ENCODE measurements at regions not wholly inside any gene's neighbourhood (a gene's known extent, or its start where the extent isn't known, plus 50 kb on each side); places are given as distances from the start of the nearest gene placed in this dataset.
A peak's percentile ranks its signal among the peaks of the same experiment; 100 is the strongest.
"Not testable (repeated sequence)": the region's sequence is repeated elsewhere in the genome, so short reads cannot be mapped to it uniquely, and the experiment has no call there.

DNA sequence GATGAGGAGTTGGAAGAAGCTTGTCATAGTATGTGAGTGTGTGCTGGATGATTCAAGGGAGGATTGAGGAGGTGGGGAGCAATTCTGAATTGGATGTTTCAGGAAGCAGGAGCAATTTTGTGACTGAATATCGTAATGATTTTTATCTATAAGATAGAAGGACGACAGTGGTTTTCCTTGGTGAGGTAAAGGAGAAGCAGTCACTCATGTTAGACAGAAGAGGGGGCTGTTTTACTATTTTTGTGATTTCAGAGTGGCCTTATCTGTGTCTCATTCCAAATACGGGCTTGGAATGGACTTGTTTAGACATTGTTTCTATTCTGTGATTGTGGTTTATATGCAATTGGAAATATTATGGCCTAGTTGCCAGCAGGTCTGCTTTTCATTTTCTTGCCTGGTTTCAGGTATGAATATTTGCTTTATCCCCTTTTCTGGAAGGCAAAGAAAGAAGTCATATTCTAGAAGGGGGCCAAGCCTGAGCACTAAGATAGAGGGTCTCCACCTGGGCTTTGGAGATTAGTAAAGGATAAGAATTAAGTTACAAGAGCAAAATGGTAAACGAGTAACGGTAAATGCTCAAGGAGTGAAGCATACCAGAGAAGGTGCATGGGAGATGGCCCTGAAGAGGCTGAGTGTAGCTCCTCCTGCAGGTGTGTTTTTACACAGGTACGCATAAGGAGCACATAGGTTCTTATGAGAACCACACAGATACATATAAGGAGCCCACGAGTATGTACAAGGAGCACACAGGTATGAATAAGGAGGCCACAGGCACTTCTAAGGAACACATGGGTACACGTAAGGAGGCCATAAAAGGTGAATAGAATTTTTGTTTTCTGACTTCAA lies 124.6 kb upstream of the KCNAB1 start:
- peak in 1 of 2 donors; percentile 54 for ATAC-seq
- DNase-seq, result no peak
- intact Hi-C loops (cut with DNase I), result no loop called here

DNA sequence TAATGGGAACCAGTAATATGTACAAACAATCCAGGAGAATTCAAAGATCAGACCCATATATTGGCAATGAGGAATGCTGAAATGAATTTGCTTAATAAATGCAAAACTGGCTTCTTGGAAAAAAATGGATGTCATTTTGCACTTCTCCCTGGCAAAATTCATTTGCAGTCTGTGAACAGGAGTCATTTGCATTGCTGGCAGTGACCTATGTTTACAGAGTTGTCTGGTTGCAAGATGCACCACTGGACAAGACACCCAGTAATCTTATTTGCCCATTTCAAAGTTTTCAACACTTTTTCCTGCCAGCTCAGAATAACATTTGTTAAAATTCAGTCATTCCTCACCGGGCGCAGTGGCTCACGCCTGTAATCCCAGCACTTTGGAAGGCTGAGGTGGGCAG lies 123.5 kb upstream of the KCNAB1 start:
- ATAC-seq, result no peak
- intact Hi-C loops (cut with DNase I), result no loop called here

GRCh38 chr3:155998173-155998572 lies 122.2 kb upstream of the KCNAB1 start:
- ATAC-seq; intact Hi-C loops (cut with DNase I): not testable (repeated sequence)

More for the DNA sequence above, 123.5 kb upstream of the KCNAB1 start:
- no peak for DNase-seq

DNA sequence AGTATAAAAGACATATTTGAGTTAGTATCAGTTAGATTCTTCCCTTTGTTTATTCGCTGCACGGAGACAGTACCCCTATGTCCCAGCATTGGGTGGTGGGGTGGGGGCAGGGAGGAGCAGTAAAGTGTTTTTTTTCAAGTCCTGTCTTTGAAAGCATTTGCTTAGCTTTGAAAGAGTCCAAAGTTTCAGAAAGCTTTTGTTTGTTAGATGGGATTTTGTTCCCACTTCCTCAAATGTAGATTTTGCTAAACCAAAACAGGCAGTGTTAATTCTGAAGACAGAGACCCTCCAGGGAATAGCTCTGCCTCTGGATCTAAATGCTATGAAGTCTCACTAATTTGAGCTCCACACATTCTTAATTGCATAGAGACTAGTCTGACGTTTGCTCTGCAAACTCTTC lies 114.6 kb upstream of the KCNAB1 start:
- no peak for DNase-seq
- ATAC-seq, result no peak
- intact Hi-C loops (cut with DNase I), result no loop called here

More at GRCh38 chr3:155998173-155998572, 122.2 kb upstream of the KCNAB1 start:
- not testable (repeated sequence) for DNase-seq

- ATAC-seq (no peak), DNase-seq (no peak)
- intact Hi-C loops (cut with DNase I), result no loop called here
Observed at GRCh38 chr3:156010829-156011228, 109.5 kb upstream of the KCNAB1 start.

DNA sequence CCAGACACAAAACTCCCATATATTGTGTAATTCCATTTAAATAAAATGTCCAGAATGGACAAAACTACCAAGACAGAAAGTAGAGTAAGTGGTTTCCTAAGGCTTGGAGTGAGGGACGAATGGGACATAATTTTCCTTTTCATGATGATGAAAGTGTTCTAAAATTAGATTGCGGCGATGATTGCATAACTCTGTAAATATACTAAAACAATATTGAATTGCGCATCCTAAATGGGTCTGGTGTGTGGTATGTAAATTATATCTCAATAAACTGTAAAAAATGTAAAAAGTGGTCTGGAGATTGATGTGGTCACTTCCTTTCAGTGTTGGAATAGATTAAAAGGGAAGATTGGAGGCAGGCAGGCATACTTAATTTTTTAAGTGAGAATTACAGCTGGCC lies 105.9 kb upstream of the KCNAB1 start:
- intact Hi-C loops (cut with DNase I), result no loop called here
- DNase-seq (no peak), ATAC-seq (no peak)

DNA sequence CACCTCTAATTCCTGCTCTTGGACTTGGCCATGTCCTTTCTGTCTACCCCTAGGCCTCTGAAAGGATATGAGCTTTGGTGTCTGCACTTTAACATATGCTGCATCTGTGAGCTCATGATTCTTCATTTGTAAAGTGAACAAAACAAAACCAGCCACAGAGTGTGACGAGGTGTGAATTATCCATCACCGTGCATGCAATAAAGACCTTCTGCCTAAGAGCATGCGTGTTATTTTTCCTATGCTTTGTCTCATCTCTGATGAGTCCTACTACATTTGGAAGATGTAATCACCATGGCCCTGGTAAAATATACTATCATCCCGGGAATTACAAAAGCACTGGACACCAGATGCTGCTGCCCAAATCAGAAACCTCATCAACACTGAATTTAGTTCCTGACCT lies 103.5 kb upstream of the KCNAB1 start:
- no peak for DNase-seq
- ATAC-seq, result no peak
- intact Hi-C loops (cut with DNase I), result no loop called here

DNA sequence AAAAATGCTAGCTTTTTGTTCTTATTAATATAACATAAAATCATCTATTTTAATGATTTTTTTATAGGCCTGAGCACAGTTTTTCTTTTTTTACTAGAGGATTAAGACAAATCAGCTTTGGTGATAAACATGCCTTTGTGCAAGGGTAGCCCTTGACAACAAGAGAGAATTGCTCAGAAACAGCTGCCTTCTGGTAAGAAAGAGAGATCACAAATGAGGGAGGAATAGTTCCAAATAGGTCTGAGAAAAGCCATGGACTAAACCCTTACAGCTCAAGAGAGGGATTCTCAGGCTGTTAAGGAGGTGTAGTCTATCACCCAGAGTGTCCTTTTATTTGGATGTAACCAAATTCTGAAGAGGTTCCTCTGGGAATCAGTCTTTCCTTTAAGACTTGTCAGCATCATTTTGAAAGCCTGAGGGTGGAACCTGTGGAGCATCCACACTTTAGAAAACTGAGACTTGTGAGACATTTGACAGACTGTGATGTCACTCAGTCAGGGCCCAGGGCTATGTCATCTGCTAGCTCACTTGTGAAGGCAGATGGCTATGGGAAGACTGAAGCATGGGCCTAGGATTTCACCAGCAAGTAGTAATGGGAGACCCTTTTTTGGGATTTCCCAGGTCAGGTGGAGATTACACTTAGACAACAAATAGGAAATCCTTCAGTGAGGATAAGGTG lies 102.9 kb upstream of the KCNAB1 start:
- intact Hi-C loops (cut with DNase I), result no loop called here

DNA sequence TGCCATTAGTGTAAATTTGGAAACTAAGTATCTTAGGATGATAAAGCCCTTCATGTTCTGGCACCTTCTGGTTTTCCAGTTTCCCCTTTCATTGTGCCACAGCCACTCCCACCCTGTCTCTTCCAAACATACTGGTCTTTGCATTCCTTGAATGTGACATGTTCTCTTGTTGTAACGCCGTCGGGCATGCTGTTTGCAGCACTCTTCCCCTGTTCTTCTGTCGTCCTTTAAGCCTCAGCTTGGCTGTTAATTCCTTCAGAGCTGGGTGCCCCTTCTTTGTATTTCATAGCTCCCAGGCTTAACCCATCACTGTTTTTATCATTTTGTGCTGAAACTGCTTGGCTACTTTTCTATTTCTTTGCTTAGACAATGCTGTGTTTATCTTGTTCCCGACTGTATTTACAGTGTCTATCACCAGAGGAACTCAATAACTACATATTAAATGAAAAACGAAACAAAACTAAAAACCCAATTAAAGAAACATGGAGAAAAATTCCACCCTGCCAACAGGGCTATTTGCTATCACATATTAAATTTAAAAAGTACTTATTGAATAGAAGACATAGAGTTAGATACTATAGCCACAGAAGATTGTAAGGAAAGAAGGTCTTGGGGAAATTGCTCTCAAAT lies 95.4 kb upstream of the KCNAB1 start:
- intact Hi-C loops (cut with DNase I), result no loop called here
- DNase-seq (no peak), ATAC-seq (no peak)

More for the DNA sequence above, 102.9 kb upstream of the KCNAB1 start:
- ATAC-seq (no peak), DNase-seq (no peak)

GRCh38 chr3:156029208-156029607 lies 91.2 kb upstream of the KCNAB1 start:
- intact Hi-C loops (cut with DNase I), result no loop called here
- ATAC-seq, result no peak

DNA sequence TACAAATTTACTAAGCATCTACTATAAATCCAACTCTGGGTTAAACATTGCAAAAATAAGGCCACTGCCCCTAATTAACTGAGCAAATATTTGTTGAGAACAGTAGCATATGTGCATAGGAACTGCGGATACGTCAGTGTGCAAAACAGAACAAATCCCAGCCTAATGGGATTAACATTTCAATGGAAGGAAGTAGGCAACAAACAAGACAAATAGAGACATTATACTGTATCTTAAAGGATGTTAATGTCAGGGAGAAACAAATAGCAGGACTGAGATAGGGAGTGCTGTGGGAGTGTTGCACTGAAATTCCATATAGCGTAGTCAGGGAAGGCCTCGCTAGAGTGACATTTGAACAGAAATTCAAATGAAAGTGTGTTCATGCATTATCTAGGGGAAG lies 89.7 kb upstream of the KCNAB1 start:
- ATAC-seq, result no peak
- intact Hi-C loops (cut with DNase I), result no loop called here
- DNase-seq, result no peak

More at GRCh38 chr3:156029208-156029607, 91.2 kb upstream of the KCNAB1 start:
- DNase-seq, result no peak

DNA sequence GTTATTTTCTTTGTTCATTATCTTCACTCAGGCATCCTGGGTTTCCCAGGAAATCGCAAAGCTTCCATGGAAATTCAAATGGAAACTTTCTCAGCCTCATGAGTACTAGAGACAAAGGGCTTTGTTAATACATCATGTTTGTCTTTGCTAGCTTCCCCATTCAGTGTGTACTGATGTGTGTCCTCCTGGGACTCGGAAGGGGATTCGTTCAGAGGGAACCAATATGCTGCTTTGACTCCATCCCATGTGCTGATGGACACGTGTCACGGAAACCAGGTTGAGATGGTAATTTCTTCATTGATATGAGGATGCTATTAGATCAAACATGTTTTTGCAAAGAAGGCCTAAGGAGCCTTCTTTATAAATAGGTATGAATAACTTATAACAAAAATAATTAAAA lies 87.0 kb upstream of the KCNAB1 start:
- intact Hi-C loops (cut with DNase I), result no loop called here
- DNase-seq (no peak), ATAC-seq (no peak)

- DNase-seq (no peak), ATAC-seq (no peak)
- intact Hi-C loops (cut with DNase I), result no loop called here
Observed at GRCh38 chr3:156035158-156035557, 85.2 kb upstream of the KCNAB1 start.

GRCh38 chr3:156036258-156037053 lies 83.9 kb upstream of the KCNAB1 start:
- ATAC-seq, result no peak
- no peak for DNase-seq
- intact Hi-C loops (cut with DNase I), result no loop called here

- intact Hi-C loops (cut with DNase I), result no loop called here
- ATAC-seq, result no peak
- no peak for DNase-seq
Observed at GRCh38 chr3:156037356-156037755, 83.0 kb upstream of the KCNAB1 start.

- no peak for DNase-seq
- no peak for ATAC-seq
- intact Hi-C loops (cut with DNase I), result no loop called here
Observed at GRCh38 chr3:156038869-156039268, 81.5 kb upstream of the KCNAB1 start.

- ATAC-seq, result no peak
- intact Hi-C loops (cut with DNase I), result loop anchor here in 1 of 2 donors (10.0 kb wide), 1 partner anchor 465 kb away; no protein-coding TSS in a partner anchor
- DNase-seq, result no peak
Observed at GRCh38 chr3:156040041-156040440, 80.3 kb upstream of the KCNAB1 start.

GRCh38 chr3:156041216-156041841 lies 79.0 kb upstream of the KCNAB1 start:
- intact Hi-C loops (cut with DNase I), result loop anchor here in 1 of 2 donors (10.0 kb wide), 1 partner anchor 463 kb away; no protein-coding TSS in a partner anchor
- DNase-seq, ATAC-seq: not testable (repeated sequence)

DNA sequence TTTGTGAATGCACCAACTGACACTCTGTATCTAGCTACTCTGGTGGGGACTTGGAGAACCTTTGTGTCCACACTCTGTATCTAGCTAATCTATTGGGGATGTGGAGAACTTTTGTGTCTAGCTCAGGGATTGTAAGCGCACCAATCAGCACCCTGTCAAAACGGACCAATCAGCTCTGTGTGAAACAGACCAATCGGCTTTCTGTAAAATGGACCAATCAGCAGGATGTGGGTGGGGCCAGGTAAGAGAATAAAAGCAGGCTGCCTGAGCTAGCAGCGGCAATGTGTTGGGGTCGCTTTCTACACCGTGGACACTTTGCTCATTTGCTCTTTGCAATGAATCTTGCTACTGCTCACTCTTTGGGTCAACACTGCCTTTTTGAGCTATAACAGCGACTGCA lies 78.5 kb upstream of the KCNAB1 start:
- DNase-seq, ATAC-seq: not testable (repeated sequence)
- intact Hi-C loops (cut with DNase I), result loop anchor here in 1 of 2 donors (10.0 kb wide), 1 partner anchor 463 kb away; no protein-coding TSS in a partner anchor

All from left cardiac atrium (tissue), 4 donors.